ENCODE measurements at regions not wholly inside any gene's neighbourhood (a gene's known extent, or its start where the extent isn't known, plus 50 kb on each side); places are given as distances from the start of the nearest gene placed in this dataset.
A peak's percentile ranks its signal among the peaks of the same experiment; 100 is the strongest.
"Not testable (repeated sequence)": the region's sequence is repeated elsewhere in the genome, so short reads cannot be mapped to it uniquely, and the experiment has no call there.

DNA sequence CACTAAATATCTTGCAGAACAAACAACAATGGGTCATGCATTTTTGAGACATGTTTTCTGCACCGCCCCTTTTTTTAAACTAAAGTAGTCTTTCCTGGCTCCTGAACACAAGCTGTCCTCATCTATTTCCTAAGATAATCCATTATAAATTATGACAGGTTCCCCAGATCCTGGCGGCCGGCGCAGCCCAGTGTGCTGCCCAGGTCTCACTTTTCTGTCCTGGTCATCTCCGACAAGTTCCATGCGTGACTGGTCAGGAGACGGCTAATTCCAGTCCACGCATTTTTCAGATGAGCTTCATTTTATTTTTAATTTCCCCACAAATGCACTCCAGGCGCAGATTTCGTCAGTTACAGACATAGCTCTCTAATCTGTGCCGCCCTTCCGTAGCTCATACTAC lies 92.9 kb upstream of the EGFLAM start:
- TF ChIP-seq POLR2A (IDR thresholded peaks at IDR 0.05; ENCODE audit: low read depth, low read length), result no peak
- DNase-seq (ENCODE audit: insufficient read length, low spot score), result no peak
- no peak for FAIRE-seq

DNA sequence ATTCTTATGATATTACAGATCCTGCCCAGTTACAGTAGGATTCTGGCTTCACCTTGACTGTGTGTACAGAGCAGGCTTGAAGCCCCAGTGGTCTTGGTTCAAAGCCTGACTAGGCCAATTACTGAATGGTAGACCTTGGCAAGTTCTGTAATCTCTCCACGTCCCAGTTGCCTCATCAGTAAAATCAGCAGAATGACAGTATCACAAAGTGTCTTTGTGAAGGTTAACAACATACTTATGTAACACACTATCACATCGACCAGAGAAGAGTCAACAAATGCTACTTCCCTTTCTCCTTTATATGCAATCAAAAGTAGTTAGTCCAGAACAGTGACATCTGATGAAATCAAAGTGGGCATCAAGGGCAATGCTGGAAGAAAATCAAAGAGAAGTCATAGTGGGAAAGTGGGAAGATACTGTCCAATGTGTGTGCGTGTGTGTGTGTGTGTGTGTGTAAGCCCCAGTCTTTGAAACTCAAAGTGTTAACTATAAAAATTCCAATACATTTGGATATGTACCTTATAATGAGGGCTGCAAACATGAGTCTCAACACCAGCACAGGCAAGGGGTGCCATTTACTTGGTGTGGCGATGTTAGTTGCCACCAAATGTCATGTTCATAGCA lies 93.5 kb upstream of the EGFLAM start:
- TF ChIP-seq POLR2A (IDR thresholded peaks at IDR 0.05; ENCODE audit: low read depth, low read length), result no peak
- FAIRE-seq (no peak), DNase-seq (ENCODE audit: insufficient read length, low spot score) (no peak)

DNA sequence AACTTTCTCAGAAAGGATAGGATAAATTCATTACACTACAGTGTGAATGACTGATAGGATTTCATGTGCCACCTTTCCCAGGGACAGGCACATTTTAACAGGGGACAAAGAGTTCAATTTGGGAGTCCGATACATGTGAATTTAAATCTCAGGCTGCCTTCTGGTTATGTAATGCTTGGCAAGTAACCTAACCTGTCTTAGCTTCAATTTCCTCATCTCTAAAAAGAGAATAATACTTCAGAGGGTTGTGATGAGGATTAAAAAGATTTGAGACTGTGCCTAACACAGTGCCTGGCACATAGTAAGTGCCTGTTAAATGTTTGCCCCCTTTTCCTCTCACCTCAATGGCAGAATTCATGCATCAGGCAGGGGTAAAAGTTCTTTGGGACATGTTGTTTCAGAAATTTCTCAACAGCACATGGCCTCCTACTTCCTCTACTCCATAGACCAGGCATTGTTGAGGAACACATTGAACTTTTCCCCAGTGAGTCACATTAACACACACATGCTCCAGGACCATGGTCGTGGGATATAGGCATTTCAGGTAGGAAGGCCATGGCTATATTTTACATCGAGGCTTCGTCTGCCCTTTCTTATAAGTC lies 94.6 kb upstream of the EGFLAM start:
- FAIRE-seq, result no peak
- TF ChIP-seq POLR2A (IDR thresholded peaks at IDR 0.05; ENCODE audit: low read depth, low read length), result no peak
- no peak for DNase-seq (ENCODE audit: insufficient read length, low spot score)

DNA sequence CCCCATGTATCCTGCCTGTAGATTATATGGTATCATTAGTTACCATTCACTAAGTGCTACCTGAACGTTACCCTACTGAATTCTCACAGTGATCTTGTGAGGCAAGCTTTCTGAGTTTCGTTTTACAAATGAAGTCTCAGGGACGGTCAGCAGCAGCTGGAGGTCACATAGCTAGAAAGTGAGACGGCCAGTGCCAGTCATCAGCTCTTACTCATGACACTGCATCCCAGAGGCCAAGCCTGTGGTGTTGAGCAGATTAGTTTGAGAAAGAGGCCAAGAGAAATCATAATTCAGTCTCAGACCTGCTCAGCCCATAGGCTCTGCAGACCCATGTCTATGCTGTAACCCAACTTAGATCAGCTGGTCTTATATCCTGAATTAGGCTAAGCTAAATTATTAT lies 95.7 kb upstream of the EGFLAM start:
- FAIRE-seq (no peak), DNase-seq (ENCODE audit: insufficient read length, low spot score) (peak; percentile 13)
- no peak for TF ChIP-seq POLR2A (IDR thresholded peaks at IDR 0.05; ENCODE audit: low read depth, low read length)

DNA sequence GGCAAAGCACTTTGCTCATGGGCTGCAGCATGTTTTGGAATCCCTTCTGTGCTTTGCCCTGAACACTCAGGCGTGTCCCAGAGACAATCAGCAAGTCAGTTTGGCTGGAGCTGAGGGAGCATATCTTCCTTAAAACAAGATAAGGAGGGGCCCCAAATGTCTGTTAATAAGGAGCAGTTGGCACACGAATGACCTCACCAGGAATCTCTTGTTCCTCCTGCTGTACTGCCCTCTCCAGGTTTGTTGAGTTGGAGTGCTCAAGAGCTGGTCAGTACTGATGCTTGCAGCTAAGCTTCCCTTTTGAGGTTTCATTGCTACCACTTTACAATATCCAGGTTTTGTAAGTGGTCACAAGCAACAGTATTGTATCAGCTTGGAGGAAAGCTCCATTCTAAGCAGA lies 101.3 kb upstream of the EGFLAM start:
- FAIRE-seq, result no peak
- no peak for TF ChIP-seq POLR2A (IDR thresholded peaks at IDR 0.05; ENCODE audit: low read depth, low read length)
- DNase-seq (ENCODE audit: insufficient read length, low spot score), result no peak

DNA sequence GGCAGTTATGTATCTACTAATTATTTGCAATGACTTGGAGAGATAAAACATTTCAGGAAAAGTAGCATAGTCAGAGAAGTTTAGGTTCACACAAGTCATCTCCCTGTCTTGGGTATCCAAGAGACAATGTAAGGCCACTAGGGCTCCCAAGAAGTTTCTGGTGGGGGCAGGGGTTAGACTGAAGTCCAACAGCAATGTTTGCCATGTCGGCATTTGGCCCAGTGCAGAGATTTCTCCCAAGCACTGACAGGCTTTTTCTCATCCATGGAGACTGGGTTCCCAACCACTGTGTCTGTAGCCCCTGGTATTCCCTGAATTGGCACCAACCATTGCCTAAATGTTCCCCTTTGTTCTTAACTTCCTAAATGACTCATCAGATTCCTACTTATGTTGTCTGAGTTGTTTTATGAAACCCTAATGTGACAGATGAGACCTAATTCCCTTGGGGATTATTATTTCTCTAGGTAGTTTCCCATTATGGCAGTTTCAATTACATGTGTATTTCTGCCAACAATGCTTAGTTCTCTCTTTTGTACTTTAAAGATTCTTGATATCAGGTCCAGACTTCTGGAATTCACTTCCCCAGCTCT lies 103.6 kb upstream of the EGFLAM start:
- DNase-seq (ENCODE audit: insufficient read length, low spot score) (no peak), FAIRE-seq (no peak)

DNA sequence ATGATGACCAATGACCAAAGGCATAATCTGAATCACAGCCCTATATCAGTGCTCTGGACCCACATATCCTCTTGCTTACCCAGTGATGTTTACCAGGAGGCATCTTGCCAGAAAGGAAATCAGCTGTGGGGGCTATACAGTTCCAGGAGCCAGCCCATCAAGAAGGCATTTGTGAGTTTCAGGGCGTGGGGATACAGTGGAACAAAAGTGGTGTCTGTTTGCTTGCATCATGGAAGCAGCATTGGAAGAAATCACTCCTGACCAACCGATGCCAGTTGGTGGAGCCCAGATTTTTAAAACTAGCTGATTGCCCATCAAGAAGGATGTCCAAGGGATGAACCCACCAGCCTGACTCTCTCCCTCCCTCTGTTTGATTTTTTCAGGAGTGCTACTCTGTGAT lies 106.5 kb upstream of the EGFLAM start:
- no peak for DNase-seq (ENCODE audit: insufficient read length, low spot score)
- no peak for FAIRE-seq
- TF ChIP-seq POLR2A (IDR thresholded peaks at IDR 0.05; ENCODE audit: low read depth, low read length), result no peak

More for the DNA sequence above, 103.6 kb upstream of the EGFLAM start:
- TF ChIP-seq POLR2A (IDR thresholded peaks at IDR 0.05; ENCODE audit: low read depth, low read length), result no peak

DNA sequence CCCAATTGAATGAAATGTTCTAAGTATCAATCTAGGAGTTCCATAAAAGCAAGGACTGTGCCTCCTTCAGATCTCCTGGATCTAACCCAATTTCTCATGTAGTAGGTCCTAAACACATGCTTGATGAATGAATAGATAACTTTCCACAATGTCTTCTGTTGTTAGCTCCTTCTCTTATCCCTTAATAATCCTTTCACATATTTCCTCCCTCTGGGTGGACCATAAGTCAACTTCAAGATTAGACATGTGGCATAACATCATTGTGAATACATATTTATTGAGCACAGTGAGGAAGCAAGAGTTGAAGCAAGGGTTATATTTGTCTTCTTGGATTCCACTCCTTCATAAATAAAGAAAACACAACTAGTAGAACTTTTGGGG lies 108.6 kb upstream of the EGFLAM start:
- no peak for TF ChIP-seq POLR2A (IDR thresholded peaks at IDR 0.05; ENCODE audit: low read depth, low read length)
- FAIRE-seq (no peak), DNase-seq (ENCODE audit: insufficient read length, low spot score) (no peak)

DNA sequence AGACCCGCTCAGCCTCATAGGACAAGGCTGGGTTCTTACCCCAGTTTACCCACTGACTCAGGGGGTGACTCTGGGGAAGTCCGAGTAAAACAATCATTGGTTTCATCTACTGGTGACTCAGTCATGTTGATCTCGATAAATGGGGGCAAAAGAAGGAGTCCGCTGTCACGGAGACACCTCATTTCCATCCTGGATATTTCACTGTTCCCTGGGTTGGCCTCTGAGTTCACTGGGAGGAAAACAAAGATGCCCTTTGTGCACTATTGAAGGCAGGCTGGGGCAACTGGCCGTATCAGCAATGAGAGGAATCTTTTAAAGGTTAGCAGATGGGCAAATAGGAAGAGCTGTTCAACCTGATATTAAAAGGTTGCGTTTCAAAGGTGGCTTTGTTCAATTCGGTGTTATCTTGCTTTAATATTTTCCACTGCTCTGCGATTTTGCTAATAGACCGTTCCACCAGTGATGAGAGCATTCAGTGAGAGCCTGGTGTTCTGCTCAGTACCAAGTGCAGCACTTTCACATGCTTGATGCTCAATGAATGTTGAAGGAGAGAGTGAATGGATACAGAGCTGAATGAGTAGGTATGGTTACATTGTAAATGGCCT lies 110.2 kb upstream of the EGFLAM start:
- no peak for FAIRE-seq
- no peak for TF ChIP-seq POLR2A (IDR thresholded peaks at IDR 0.05; ENCODE audit: low read depth, low read length)
- no peak for DNase-seq (ENCODE audit: insufficient read length, low spot score)

DNA sequence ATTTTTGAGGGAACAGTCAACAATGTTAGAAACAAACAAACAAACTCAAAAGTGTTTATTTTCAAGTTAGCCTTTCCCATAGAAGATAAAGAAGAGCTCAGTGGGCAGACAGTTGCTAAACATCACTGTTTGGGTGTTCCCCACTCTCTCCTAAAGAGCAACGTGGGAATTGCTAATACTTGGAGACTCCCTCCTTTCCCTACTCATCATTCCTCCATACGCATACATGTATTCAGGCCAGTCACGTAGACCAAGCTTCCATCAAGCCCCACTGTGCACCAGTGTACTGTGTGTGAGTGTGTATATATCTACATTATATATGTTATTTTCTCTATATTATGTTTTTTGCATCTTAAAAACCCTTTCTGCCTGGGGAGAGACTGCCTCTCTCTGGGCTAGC lies 115.0 kb upstream of the EGFLAM start:
- no peak for FAIRE-seq
- no peak for DNase-seq (ENCODE audit: insufficient read length, low spot score)
- TF ChIP-seq POLR2A (IDR thresholded peaks at IDR 0.05; ENCODE audit: low read depth, low read length), result no peak

DNA sequence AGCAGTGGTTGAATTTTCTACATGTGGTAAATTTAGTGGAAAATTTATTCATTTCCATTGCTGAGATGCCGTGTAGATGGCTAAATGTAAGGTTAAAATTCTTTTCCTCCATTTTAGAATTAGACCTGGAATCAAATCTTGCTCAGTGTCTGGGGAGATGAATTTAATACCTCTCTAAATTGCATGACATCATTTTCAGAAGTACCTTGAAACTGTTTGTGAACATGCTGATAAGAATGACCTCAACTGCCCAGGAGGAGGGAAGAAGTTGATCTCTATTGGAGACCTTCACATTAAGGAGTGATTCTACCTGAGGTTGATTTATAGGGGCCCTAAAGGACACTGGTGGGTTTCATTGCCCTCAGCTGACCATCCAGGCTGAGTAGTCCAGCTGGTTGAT lies 116.7 kb upstream of the EGFLAM start:
- TF ChIP-seq POLR2A (IDR thresholded peaks at IDR 0.05; ENCODE audit: low read depth, low read length), result no peak
- DNase-seq (ENCODE audit: insufficient read length, low spot score), result no peak
- FAIRE-seq, result no peak

DNA sequence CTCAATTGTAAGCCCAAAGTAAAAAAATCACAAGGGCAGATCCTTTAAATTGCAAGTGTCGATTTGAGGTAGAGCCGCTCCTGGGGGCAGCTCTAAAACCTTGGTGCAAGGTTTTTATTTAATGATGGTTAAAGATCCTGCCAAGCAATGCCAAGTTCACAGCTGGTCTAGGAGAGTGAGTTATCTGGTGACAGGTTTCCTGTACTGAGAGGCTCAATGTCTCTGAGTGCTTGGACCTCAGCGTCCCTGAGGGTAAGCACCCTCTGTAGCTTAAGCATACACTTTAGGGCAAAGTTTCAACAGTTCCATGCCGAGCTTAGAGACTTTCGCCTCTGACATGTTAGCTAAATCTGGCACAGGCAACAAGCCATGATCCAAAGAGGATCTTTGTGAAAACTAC lies 119.8 kb upstream of the EGFLAM start:
- TF ChIP-seq POLR2A (IDR thresholded peaks at IDR 0.05; ENCODE audit: low read depth, low read length), result no peak
- DNase-seq (ENCODE audit: insufficient read length, low spot score) (no peak), FAIRE-seq (no peak)

DNA sequence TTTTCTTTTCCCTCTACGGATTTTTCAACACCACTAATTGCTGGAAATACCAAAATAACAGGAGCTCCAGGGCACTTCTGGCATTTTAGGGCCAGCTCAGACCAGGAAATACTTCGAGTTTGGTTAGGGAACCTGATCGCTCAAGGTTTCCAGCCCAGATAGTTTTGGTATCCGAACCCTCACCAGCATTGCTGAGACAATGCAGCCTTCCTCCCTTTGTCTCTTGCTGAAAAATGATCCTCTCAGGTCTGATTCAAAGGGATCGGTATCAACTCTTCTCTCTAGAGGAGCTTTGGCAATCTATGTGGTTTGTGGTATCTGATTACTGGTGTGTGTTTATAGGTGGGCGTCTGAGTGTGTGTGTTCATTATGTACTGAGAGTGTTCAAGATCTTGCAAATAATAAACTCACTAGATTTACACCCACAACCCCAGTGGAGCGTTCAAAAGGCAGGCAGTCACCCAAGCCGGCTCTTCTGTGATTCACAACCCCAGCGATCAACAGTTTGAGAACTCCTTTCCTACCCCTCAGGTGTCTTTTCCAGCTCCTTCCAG lies 122.8 kb upstream of the EGFLAM start:
- no peak for TF ChIP-seq POLR2A (IDR thresholded peaks at IDR 0.05; ENCODE audit: low read depth, low read length)
- FAIRE-seq, result no peak
- DNase-seq (ENCODE audit: insufficient read length, low spot score), result no peak

DNA sequence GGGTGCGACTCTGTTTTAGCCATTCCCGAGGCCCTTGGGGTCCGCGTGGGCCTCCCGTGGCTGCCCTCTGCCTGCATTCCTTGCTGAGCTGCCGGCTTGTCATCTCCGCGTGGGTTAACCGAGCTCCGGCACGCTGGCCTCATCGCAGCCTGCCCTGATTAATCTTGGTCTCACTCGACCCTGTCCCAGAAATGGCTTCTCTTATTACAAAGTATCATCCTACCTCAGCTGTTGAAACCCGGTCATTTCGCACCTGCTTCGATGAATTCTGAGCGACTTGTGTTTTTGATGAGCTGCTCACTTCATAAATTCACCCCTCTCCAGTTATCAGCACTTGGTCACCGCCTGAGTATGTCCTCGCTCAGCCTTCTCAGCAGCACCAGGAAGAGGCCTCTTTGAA lies 123.5 kb upstream of the EGFLAM start:
- no peak for FAIRE-seq

DNA sequence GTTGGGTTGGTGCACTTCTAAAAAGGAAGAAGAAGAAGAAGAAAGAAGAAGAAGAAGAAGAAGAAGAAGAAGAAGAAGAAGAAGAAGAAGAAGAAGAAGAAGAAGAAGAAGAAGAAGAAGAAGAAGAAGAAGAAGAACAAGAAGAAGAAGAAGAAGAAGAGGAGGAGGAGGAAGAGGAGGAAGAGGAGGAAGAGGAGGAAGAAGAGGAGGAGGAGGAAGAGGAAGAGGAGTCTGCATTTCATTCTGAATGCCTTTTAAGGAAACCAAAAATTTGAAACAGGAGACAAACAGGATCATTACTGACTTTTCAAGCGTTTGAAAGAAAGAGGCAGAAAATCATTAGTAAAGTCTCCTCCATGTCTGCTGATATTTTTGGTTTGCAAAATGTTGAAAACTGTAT lies 124.1 kb upstream of the EGFLAM start:
- not testable (repeated sequence) for FAIRE-seq; DNase-seq (ENCODE audit: insufficient read length, low spot score)

More for the DNA sequence above, 123.5 kb upstream of the EGFLAM start:
- no peak for TF ChIP-seq POLR2A (IDR thresholded peaks at IDR 0.05; ENCODE audit: low read depth, low read length)
- DNase-seq (ENCODE audit: insufficient read length, low spot score), result no peak
